ENCODE measurements at regions not wholly inside any gene's neighbourhood (a gene's known extent, or its start where the extent isn't known, plus 50 kb on each side); places are given as distances from the start of the nearest gene placed in this dataset.

- TF ChIP-seq CTCF (IDR thresholded peaks at IDR 0.05) = no peak
- TF ChIP-seq POLR2A (IDR thresholded peaks at IDR 0.05) = no peak
- TF ChIP-seq POLR2AphosphoS5 (IDR thresholded peaks at IDR 0.05) = no peak
Measured at GRCh38 chr12:34286483-34286882, 264.2 kb downstream of the ALG10 start.

Data from stomach (tissue), 4 donors.